GM03348 (cell line): ENCODE measurements at regions not wholly inside any gene's neighbourhood (a gene's known extent, or its start where the extent isn't known, plus 50 kb on each side); places are given as distances from the start of the nearest gene placed in this dataset.

Experiments used
- DNase-seq: peaks from one replicate; pipeline ENCODE4 v3.0.0; 2012; ENCODE audit warnings: low spot score

DNA sequence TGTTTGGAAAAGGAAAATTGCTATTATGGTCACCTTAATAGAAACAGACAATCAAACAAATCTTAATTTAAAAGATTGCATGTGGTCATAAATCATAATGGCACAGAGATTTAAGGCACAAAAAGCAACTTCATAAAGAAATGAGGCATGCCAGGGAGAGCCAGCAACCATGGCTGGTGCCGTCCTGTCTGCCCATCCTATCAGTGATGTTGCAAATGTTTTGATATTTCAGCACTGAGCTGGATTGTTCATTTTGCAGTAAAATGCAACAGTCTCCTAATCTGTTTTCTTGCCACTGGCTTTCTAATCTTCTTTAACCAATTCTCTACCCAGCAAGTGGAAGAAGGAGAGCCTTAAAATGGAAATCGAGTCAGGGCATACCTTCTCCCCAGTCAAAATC, 249.8 kb downstream of the SAMD5 start:
- DNase-seq, result no peak

DNA sequence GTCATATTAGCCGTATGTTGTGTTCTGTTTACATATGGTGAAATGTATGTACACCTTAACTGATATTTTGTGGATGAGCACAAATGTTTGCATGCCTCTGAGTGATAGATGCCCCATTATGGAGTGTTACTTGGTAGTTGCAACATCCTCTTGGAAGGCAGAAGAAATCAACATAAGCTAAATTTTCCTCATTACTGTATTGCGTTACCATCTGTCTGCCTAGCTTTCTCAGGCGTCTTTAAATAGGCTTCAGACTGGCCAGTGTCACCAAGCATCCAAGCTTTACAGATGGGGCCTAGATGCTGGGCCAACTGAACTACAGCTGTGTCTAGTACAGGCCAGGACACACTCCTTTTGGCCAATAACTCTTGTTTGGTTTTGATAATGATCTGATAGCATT, 250.6 kb downstream of the SAMD5 start:
- DNase-seq, result no peak

GRCh38 chr6:147759536-147759935, 251.0 kb downstream of the SAMD5 start:
- no peak for DNase-seq

DNA sequence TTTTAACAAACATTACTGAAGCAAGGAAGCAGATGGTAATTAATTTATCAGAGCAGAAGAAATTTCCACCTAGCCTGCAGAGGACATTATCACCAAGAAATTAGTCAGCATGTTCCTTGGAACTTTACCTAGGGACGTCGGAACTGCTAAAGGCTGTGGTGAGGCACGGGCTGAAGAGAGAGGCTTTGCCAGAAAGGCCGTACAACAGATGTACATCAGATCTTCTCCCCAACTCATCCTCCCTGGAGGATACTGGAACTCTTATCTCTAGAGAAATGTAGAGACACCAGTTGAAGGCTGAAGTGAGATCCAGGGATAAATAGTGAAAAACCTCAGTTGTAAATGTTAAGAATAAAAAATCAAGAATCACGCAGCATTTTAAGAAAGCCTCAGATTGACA, 257.1 kb downstream of the SAMD5 start:
- no peak for DNase-seq

- no peak for DNase-seq
Measured at GRCh38 chr6:147768969-147769368, 260.5 kb downstream of the SAMD5 start.

- DNase-seq, result no peak
Measured at GRCh38 chr6:147769496-147770087, 261.1 kb downstream of the SAMD5 start.

GRCh38 chr6:147770221-147770620, 261.7 kb downstream of the SAMD5 start:
- no peak for DNase-seq

DNA sequence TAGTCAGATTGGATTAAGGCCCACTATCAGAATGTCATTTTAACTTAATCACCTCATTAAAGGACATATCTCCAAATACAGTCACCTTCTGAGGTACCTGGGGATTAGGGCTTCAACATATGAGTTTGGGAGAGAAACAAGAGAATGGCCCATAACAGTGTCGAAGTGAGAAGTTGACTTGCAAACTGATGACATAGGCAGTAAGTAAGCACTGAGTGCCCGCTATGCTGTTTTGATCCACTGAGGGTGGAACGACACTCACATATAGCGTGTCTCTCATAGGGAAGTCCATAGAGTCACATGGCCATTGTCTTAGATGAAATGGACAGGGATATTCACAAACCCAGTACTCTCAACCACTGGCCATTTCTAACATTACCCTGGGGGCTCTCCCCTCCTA, 264.2 kb downstream of the SAMD5 start:
- DNase-seq, result no peak

GRCh38 chr6:147774856-147775255, 266.4 kb downstream of the SAMD5 start:
- DNase-seq, result no peak

DNA sequence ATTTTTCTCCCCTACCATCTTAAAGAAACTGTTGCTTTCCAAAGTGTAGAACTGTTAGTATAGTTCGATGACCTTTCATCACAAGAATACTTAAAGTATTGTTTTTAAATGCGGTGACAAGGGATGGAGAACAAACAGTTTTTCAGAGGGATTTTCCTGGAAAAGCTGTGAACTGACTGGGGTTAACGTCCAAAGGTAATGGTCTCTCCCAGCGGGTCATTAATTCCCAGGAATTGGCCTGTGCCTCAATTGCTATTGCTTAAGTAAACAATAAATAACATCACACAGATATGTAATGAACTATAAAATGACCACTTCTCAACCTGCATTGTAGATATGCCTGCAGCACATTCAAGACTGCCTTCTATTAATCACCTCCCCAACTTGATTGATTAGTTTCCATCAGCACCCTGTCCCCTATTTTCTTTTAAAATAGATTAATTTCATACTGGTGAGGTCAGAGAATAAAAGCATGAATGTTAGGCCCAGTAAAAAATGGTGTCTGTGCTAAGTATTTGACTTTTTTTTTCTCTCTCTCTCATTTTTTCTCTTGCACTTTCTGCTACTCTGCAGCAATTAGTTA, 268.2 kb downstream of the SAMD5 start:
- DNase-seq, result no peak

DNA sequence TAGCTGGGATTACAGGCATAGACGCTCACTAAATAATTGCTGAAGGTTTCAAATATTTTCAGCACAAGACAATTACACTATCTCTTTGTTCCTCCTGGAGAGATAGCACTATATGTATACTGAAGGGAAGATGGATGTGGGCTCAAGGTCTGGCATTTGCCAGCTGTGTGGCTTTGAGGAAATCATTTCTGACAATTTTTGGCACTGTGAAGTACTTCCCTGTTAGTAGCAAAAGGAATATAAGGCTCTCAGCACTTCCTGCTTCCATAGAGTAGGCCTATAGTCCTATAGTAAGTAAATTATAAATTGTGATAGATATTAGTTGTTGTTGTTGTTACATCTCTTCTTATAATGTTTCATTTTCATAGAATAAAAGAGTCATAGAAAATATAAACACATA, 271.1 kb downstream of the SAMD5 start:
- no peak for DNase-seq

- no peak for DNase-seq
Measured at GRCh38 chr6:147782302-147782701, 273.8 kb downstream of the SAMD5 start.

GRCh38 chr6:147784371-147784770, 275.9 kb downstream of the SAMD5 start:
- DNase-seq, result no peak

- DNase-seq, result no peak
Measured at GRCh38 chr6:147787417-147787816, 278.9 kb downstream of the SAMD5 start.

GRCh38 chr6:147789430-147789947, 281.0 kb downstream of the SAMD5 start:
- DNase-seq, result no peak

DNA sequence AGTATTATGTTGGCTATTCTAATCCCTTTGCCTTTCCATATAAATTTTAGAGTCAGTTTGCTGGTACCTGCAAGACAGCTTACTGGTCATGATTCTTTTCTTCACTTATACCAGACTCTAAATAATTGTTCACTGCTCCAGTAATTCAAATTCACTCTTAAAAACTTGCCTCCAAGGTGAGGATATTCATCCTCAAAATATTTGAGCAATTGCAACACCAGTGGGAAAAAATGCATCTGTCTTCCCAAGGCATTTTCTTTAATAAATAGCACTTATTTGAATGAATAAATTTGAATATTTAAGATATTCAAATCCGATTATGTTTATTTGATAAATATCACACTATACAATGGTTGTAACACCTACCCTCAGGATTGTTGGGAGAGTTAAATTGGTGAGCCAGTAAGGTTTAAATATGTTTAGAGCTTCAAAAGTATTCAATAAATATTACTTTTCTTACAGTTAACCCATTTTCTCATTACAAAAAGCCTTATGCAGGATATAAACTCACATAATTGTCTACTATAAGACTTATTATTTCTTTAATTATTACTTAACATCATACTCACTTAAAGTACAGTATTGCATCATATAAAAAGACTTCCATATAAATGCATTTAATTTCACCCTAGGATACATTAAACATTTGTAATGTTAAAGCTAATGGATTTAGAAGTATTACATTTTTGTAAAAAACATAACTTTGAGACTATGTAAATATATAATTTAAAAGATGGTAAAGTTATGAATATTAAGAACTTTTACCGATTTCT, 285.6 kb downstream of the SAMD5 start:
- DNase-seq, result no peak

- no peak for DNase-seq
Measured at GRCh38 chr6:147802459-147802858, 294.0 kb downstream of the SAMD5 start.

GRCh38 chr6:147805155-147805554, 296.7 kb downstream of the SAMD5 start:
- no peak for DNase-seq

DNA sequence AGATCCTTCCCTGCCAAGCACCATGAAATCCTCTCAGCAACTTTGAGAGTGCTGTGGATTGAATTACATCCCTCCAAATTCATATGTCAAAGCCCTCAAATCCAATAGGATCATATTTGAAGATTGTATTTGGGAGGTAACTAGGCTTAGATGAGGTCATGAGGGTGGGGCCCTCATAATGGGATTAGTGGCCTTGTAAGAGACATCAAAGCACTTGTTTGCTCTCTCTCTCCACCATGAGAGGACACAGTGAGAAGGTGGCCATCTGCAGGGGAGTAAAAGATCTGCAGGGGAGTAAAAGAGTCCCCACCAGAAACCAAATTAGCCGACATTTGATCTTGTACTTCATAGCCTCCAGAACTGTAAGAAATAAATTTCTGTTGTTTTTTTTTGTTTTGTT, 298.2 kb downstream of the SAMD5 start:
- no peak for DNase-seq

- DNase-seq, result no peak
Measured at GRCh38 chr6:147808640-147809039, 300.1 kb downstream of the SAMD5 start.

DNA sequence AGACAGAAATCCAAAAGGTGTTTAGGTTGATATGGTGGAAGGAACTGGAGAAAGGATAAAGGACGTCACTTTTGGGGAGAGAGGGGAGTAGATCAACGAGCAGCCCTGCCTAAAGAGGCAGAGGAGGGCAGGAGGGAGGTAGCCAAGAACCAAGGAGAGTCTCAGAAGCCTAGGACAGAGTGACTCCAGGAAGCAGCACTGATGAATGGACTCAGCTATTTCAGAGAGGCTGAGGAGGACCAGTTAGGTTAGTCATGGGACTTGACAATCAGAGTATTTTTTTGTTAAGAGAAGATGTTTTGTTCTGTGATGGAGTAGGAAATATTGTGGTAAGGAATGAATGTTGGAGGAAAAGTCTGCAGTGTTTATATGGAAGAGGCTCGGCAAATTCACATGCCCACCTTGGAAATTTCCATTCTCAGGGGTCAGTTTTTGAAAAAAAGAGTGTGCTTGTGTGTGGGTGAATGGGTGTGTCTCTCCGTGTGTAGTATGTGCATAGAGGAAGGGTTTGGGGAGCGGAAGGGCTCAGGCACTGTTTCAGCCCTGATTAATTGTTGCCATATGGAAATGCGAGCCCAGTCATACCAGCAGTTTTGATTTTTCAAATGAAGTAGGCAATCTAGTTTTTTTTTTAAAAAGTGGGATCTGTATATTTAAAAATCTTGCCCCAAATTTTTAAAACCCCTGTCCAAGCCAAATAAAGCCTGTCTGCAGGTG, 303.6 kb downstream of the SAMD5 start:
- DNase-seq, result no peak

GRCh38 chr6:147817042-147817689, 308.7 kb downstream of the SAMD5 start:
- DNase-seq, result no peak
